Thoracic aorta (tissue), 2 donors: ENCODE measurements at regions not wholly inside any gene's neighbourhood (a gene's known extent, or its start where the extent isn't known, plus 50 kb on each side); places are given as distances from the start of the nearest gene placed in this dataset.
"Not testable (repeated sequence)": the region's sequence is repeated elsewhere in the genome, so short reads cannot be mapped to it uniquely, and the experiment has no call there.

Source experiments
- ATAC-seq: fragments of 150-250 bp; one replicate; pipeline ENCODE4 v1.8.0; 2017; ENCODE audit warnings: low read depth; ENCODE audit not compliant: insufficient number of reproducible peaks, low FRiP score
- DNase-seq: peaks from one replicate; pipeline ENCODE4 v3.0.0-alpha.2; 2020; ENCODE audit warnings: low spot score
- H3K27ac ChIP-seq, 2 donors: fragments of 200-600 bp; sonication (generic); 1 replicate in 1 of 2; 2 replicates in 1 of 2; pipeline ENCODE4 v1.5.1; 2016; ENCODE audit warnings: mild to moderate bottlenecking in 2 of 2, moderate library complexity in 2 of 2
- H3K27me3 ChIP-seq: fragments of 200-600 bp; sonication (generic); replicated peaks from 2 replicates; pipeline ENCODE4 v1.6.0; 2016; ENCODE audit warnings: mild to moderate bottlenecking; ENCODE audit not compliant: insufficient read depth
- H3K36me3 ChIP-seq: fragments of 200-600 bp; sonication (generic); one replicate; pipeline ENCODE4 v1.5.1; 2016
- H3K4me1 ChIP-seq, 2 donors: fragments of 200-600 bp; sonication (generic); 1 replicate in 1 of 2; 2 replicates in 1 of 2; pipeline versions ENCODE4 v1.5.1 to v1.6.0; 2016; ENCODE audit warnings: low read depth in 2 of 2, mild to moderate bottlenecking in 1 of 2; ENCODE audit not compliant: control insufficient read depth in 1 of 2
- H3K4me3 ChIP-seq: fragments of 200-600 bp; sonication (generic); 2 replicates; pipeline ENCODE4 v1.5.1; 2016; ENCODE audit warnings: mild to moderate bottlenecking
- H3K9me3 ChIP-seq: fragments of 200-600 bp; sonication (generic); 2 replicates; pipeline ENCODE4 v1.5.1; 2016
- TF ChIP-seq, protein P1 (sequence below): fragments of 200-600 bp; sonication (generic); IDR thresholded peaks from one replicate; pipeline ENCODE4 v1.5.1; 2019; ENCODE audit warnings: antibody characterized with exemption

DNA sequence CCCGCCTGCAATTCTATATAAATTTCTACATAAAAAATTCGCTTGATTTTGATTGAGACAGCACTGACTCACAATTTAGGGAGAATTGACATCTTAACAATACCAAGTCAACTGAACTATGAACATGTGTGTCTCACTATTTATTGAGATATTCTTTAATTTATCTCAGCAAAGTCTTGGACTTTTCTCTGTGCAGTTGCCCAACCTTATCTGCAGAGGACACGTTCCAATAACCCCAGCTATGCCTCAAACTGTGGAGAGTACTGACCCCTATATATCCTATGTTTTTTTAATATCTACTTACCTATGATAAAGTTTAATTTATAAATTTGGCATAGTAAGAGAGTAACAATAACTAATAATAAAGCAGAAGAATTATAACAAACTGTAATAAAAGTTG, 69.4 kb upstream of the PIP4K2A start:
- TF ChIP-seq, protein P1, sequence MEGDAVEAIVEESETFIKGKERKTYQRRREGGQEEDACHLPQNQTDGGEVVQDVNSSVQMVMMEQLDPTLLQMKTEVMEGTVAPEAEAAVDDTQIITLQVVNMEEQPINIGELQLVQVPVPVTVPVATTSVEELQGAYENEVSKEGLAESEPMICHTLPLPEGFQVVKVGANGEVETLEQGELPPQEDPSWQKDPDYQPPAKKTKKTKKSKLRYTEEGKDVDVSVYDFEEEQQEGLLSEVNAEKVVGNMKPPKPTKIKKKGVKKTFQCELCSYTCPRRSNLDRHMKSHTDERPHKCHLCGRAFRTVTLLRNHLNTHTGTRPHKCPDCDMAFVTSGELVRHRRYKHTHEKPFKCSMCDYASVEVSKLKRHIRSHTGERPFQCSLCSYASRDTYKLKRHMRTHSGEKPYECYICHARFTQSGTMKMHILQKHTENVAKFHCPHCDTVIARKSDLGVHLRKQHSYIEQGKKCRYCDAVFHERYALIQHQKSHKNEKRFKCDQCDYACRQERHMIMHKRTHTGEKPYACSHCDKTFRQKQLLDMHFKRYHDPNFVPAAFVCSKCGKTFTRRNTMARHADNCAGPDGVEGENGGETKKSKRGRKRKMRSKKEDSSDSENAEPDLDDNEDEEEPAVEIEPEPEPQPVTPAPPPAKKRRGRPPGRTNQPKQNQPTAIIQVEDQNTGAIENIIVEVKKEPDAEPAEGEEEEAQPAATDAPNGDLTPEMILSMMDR: no peak
- ATAC-seq (no peak), DNase-seq (no peak)
- H3K36me3 ChIP-seq: no peaks in the 10 kb centered on the region
- no peak overlapping the region for H3K4me3 ChIP-seq
- peaks cover 0 to 10% of the 10 kb centered on the region in 2 donors for H3K4me1 ChIP-seq
- H3K27ac ChIP-seq: no peak overlapping the region
- no peaks in the 10 kb centered on the region for H3K9me3 ChIP-seq
- no peaks in the 10 kb centered on the region for H3K27me3 ChIP-seq

DNA sequence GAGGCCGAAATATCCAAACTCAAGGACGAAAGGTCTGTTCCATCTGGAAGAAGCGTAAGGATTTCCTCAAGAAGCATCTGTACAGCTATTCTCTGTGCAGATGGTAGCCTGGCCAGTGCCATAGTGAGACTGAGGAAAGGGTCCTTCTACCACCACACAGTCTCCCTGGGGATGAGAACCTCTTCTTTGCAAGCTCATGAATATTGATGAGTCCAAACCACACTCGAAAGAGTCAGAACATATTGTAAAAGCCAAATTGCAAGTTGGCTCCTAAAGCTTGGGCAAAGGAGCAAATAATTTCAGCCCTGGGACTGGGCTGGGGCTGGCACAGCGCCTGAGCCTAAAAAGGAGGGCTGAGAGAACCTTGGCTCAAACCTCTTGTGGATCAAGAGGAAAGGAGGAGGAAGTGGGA, 66.1 kb upstream of the PIP4K2A start:
- TF ChIP-seq, protein P1: no peak
- no peak for DNase-seq

DNA sequence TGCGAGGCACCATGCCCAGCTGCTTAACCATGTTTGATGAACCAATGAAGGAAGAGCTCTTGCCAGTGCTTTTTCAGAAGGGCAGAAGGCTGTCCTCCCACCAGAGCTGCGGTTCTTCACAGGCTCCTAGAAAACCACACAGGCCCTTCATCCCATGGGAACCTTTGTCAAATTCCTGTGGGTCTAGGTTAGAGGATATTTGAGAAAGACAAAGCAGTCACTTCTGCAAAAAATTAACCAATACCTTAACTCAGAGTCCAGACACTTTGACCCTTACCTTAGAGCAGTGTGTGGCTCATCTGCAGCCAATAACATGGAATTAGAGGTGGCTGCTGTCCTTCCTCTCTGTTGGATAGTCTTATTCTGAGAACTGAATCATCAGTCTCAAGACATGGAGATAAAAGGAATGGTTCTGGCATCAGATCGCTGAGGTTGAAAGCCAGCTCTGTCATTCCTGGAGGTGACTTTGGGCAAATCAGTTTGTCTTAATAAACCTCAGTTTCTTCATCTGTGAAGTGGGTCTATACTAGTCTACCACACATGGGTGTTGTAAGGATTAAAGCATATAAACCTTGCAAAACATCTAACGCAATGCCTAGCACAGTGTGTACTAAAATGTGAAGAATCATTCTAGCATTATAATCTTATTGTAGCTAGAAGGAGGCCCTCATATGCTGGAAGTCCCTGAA, 65.1 kb upstream of the PIP4K2A start:
- Histone ChIP-seq H3K27me3 (no peaks in the 10 kb centered on the region), H3K4me3 (no peak overlapping the region), H3K4me1 (peaks cover 0 to 10% of the 10 kb centered on the region in 2 donors), H3K27ac (no peak overlapping the region), H3K9me3 (no peaks in the 10 kb centered on the region), H3K36me3 (no peaks in the 10 kb centered on the region)
- ATAC-seq (no peak), DNase-seq (no peak)
- TF ChIP-seq, protein P1: no peak

More for the DNA sequence above, 66.1 kb upstream of the PIP4K2A start:
- no peak for ATAC-seq
- H3K27ac ChIP-seq: no peak overlapping the region
- H3K36me3 ChIP-seq: no peaks in the 10 kb centered on the region
- H3K27me3 ChIP-seq: no peaks in the 10 kb centered on the region
- no peaks in the 10 kb centered on the region for H3K9me3 ChIP-seq
- peaks cover 0 to 10% of the 10 kb centered on the region in 2 donors for H3K4me1 ChIP-seq
- no peak overlapping the region for H3K4me3 ChIP-seq

DNA sequence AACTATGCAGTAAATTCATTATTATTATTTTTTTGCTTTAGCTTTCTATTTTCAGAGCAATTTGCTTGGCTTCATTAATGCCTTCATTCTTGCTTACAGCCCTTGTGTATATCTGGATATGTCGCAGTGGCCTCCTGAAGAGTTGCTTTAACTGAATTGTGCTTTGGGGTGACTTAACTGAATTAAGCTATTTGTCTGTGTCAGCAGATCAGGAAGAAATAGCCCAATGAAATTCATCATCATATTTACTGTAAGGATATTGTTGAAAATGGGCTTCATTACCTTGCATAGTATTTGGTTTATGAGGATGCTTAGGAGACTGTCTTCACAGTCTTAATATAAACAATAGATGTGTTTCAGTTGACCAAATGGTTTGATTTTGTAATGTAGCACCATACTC, 59.7 kb upstream of the PIP4K2A start:
- Histone ChIP-seq H3K27ac (no peak overlapping the region), H3K36me3 (no peaks in the 10 kb centered on the region), H3K9me3 (no peaks in the 10 kb centered on the region), H3K27me3 (no peaks in the 10 kb centered on the region), H3K4me3 (no peak overlapping the region), H3K4me1 (no peaks in the 10 kb centered on the region)
- ATAC-seq: no peak
- TF ChIP-seq, protein P1: no peak
- no peak for DNase-seq

DNA sequence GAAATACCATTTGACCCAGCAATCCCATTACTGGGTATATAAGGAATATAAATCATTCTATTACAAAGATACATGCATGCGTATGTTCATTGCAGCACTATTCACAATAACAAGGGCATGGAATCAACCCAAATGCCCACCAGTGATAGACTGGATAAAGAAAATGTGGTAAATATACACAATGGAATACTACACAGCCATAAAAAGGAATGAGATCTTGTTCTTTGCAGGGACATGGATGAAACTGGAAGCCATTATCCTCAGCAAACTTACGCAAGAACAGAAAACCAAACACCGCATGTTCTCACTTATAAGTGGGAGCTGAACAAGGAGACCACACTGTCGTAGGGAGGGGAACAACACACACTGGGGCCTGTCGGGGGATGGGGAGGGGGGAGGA, 57.3 kb upstream of the PIP4K2A start:
- not testable (repeated sequence) for H3K9me3 ChIP-seq, H3K27me3 ChIP-seq, DNase-seq, ATAC-seq, H3K36me3 ChIP-seq, H3K27ac ChIP-seq, H3K4me3 ChIP-seq
- H3K4me1 ChIP-seq: peaks cover 20 to 22% of the 10 kb centered on the region in 2 donors

DNA sequence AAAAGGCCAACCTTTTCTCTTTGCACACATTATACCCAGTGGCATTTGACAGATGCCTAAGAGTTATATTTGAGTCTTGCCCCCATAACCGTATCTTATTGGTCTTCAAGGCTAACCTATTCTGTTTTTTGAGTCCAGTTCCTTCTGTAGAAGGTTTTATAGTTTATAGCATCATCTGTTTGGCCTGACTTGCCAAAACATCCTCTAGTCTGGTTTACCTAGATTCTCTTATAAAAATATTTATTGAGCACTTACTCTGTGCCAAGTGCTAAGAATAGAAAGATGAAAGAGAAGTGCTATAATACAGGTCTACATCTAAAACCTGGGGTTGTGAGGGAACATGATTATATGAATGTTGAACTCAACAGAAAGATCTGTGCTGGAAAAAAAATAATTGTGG, 55.9 kb upstream of the PIP4K2A start:
- Histone ChIP-seq H3K4me3 (no peak overlapping the region), H3K27ac (no peak overlapping the region), H3K9me3 (no peaks in the 10 kb centered on the region), H3K36me3 (no peaks in the 10 kb centered on the region), H3K4me1 (peaks cover 31 to 33% of the 10 kb centered on the region in 2 donors), H3K27me3 (no peaks in the 10 kb centered on the region)
- TF ChIP-seq, protein P1: no peak
- no peak for ATAC-seq
- DNase-seq: no peak
